ENCODE measurements at regions not wholly inside any gene's neighbourhood (a gene's known extent, or its start where the extent isn't known, plus 50 kb on each side); places are given as distances from the start of the nearest gene placed in this dataset.

DNA sequence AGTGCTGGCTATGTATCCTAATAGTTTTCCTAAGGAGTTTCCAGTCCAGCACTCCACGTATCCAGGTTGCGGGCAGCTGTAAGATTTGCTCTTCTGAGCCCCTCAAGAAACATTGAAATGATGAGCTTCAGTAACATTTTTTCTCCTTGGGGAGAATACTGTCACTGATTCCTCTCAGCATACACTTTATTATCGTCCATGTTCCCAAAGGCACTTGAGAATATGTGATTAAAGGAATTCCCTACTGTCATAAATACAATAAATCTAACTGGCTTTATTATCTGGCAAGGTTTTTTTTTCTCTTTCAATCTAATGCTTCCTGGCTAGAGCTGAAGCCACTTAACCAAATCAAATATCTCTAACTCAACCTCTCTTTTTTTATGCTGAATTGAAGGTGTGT lies 359.2 kb upstream of the PKN2 start:
- no peak overlapping the region for H3K4me2 ChIP-seq (ENCODE audit: extremely low read depth, insufficient read depth, low read length)
- H3K4me1 ChIP-seq (ENCODE audit: control insufficient read depth, extremely low read depth, insufficient read depth, low read length) = peaks cover 5% of the 10 kb centered on the region
- no peaks in the 10 kb centered on the region for H3K79me2 ChIP-seq (ENCODE audit: control insufficient read depth, insufficient read depth, low read length)
- H2AFZ ChIP-seq (ENCODE audit: low read length) = no peak overlapping the region
- H3K9me3 ChIP-seq (ENCODE audit: control insufficient read depth, insufficient read depth, low read depth, low read length) = no peaks in the 10 kb centered on the region
- DNase-seq (ENCODE audit: low read depth in 2 of 2) = no peak
- H4K20me1 ChIP-seq (ENCODE audit: control insufficient read depth, extremely low read depth, insufficient read depth, low read length) = no peaks in the 10 kb centered on the region
- no peaks in the 10 kb centered on the region for H3K36me3 ChIP-seq (ENCODE audit: control insufficient read depth, insufficient read depth, low read length)
- no peaks in the 10 kb centered on the region for H3K27me3 ChIP-seq (ENCODE audit: control insufficient read depth, insufficient read depth, low read length)
- TF ChIP-seq, protein P1, sequence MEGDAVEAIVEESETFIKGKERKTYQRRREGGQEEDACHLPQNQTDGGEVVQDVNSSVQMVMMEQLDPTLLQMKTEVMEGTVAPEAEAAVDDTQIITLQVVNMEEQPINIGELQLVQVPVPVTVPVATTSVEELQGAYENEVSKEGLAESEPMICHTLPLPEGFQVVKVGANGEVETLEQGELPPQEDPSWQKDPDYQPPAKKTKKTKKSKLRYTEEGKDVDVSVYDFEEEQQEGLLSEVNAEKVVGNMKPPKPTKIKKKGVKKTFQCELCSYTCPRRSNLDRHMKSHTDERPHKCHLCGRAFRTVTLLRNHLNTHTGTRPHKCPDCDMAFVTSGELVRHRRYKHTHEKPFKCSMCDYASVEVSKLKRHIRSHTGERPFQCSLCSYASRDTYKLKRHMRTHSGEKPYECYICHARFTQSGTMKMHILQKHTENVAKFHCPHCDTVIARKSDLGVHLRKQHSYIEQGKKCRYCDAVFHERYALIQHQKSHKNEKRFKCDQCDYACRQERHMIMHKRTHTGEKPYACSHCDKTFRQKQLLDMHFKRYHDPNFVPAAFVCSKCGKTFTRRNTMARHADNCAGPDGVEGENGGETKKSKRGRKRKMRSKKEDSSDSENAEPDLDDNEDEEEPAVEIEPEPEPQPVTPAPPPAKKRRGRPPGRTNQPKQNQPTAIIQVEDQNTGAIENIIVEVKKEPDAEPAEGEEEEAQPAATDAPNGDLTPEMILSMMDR (conservative IDR thresholded peaks at IDR 0.05 in 1 of 2, IDR thresholded peaks at IDR 0.05 in 1 of 2; ENCODE audit: low read depth in 1 of 2, low read length in 2 of 2) = no peak
- TF ChIP-seq EZH2 (IDR thresholded peaks at IDR 0.05; ENCODE audit: low read length, missing control alignments) = no peak
- H3K4me3 ChIP-seq (replicated peaks in 1 of 4; ENCODE audit: control extremely low read depth in 1 of 4, insufficient read depth in 1 of 4, low read depth in 3 of 4, low read length in 4 of 4) = no peak overlapping the region
- H3K9ac ChIP-seq (ENCODE audit: insufficient read depth, low read length) = no peak overlapping the region
- no peak overlapping the region for H3K27ac ChIP-seq (ENCODE audit: insufficient read depth, low read length)

- H3K27ac ChIP-seq (ENCODE audit: insufficient read depth, low read length) = no peak overlapping the region
These were observed 356.4 kb upstream of the PKN2 start for GRCh38 chr1:88327391-88328267.

GRCh38 chr1:88330201-88330600 lies 353.9 kb upstream of the PKN2 start:
- no peak overlapping the region for H3K27ac ChIP-seq (ENCODE audit: insufficient read depth, low read length)
- H4K20me1 ChIP-seq (ENCODE audit: control insufficient read depth, extremely low read depth, insufficient read depth, low read length) = no peaks in the 10 kb centered on the region
- TF ChIP-seq, protein P1 (conservative IDR thresholded peaks at IDR 0.05 in 1 of 2, IDR thresholded peaks at IDR 0.05 in 1 of 2; ENCODE audit: low read depth in 1 of 2, low read length in 2 of 2) = no peak
- TF ChIP-seq EZH2 (IDR thresholded peaks at IDR 0.05; ENCODE audit: low read length, missing control alignments) = no peak
- peaks cover 5% of the 10 kb centered on the region for H3K4me1 ChIP-seq (ENCODE audit: control insufficient read depth, extremely low read depth, insufficient read depth, low read length)
- H3K4me2 ChIP-seq (ENCODE audit: extremely low read depth, insufficient read depth, low read length) = no peak overlapping the region
- no peaks in the 10 kb centered on the region for H3K36me3 ChIP-seq (ENCODE audit: control insufficient read depth, insufficient read depth, low read length)
- no peaks in the 10 kb centered on the region for H3K79me2 ChIP-seq (ENCODE audit: control insufficient read depth, insufficient read depth, low read length)
- no peaks in the 10 kb centered on the region for H3K27me3 ChIP-seq (ENCODE audit: control insufficient read depth, insufficient read depth, low read length)
- no peak for DNase-seq (ENCODE audit: low read depth in 2 of 2)
- no peak overlapping the region for H3K9ac ChIP-seq (ENCODE audit: insufficient read depth, low read length)
- H2AFZ ChIP-seq (ENCODE audit: low read length) = no peak overlapping the region
- H3K9me3 ChIP-seq (ENCODE audit: control insufficient read depth, insufficient read depth, low read depth, low read length) = no peaks in the 10 kb centered on the region
- no peak overlapping the region for H3K4me3 ChIP-seq (replicated peaks in 1 of 4; ENCODE audit: control extremely low read depth in 1 of 4, insufficient read depth in 1 of 4, low read depth in 3 of 4, low read length in 4 of 4)

More at GRCh38 chr1:88327391-88328267, 356.4 kb upstream of the PKN2 start:
- Histone ChIP-seq H2AFZ (ENCODE audit: low read length) (peak overlapping the region; percentile 71), H3K79me2 (ENCODE audit: control insufficient read depth, insufficient read depth, low read length) (no peaks in the 10 kb centered on the region), H3K4me1 (ENCODE audit: control insufficient read depth, extremely low read depth, insufficient read depth, low read length) (peaks cover 5% of the 10 kb centered on the region), H3K4me2 (ENCODE audit: extremely low read depth, insufficient read depth, low read length) (peak overlapping the region; percentile 41), H3K27me3 (ENCODE audit: control insufficient read depth, insufficient read depth, low read length) (no peaks in the 10 kb centered on the region), H3K9ac (ENCODE audit: insufficient read depth, low read length) (no peak overlapping the region), H3K9me3 (ENCODE audit: control insufficient read depth, insufficient read depth, low read depth, low read length) (no peaks in the 10 kb centered on the region), H4K20me1 (ENCODE audit: control insufficient read depth, extremely low read depth, insufficient read depth, low read length) (no peaks in the 10 kb centered on the region), H3K36me3 (ENCODE audit: control insufficient read depth, insufficient read depth, low read length) (no peaks in the 10 kb centered on the region), H3K4me3 (replicated peaks in 1 of 4; ENCODE audit: control extremely low read depth in 1 of 4, insufficient read depth in 1 of 4, low read depth in 3 of 4, low read length in 4 of 4) (no peak overlapping the region)
- peak; percentile 91 to 95 for DNase-seq (ENCODE audit: low read depth in 2 of 2)
- TF ChIP-seq, protein P1 (conservative IDR thresholded peaks at IDR 0.05 in 1 of 2, IDR thresholded peaks at IDR 0.05 in 1 of 2; ENCODE audit: low read depth in 1 of 2, low read length in 2 of 2) = no peak

Data from fibroblast of lung (primary cell).